Activated CD4-positive, alpha-beta T cell treated with anti-CD3 and anti-CD28 coated beads for 1 hour (primary cell): ENCODE measurements at regions not wholly inside any gene's neighbourhood (a gene's known extent, or its start where the extent isn't known, plus 50 kb on each side); places are given as distances from the start of the nearest gene placed in this dataset.

Experiments
- DNase-seq: peaks from one replicate; pipeline ENCODE4 v3.0.0-alpha.2; 2020

- no peak for DNase-seq
Measured at GRCh38 chr6:45739058-45739457, 276.6 kb downstream of the CLIC5 start.

GRCh38 chr6:45738057-45738455 lies 277.6 kb downstream of the CLIC5 start:
- no peak for DNase-seq

- DNase-seq: no peak
Measured at GRCh38 chr6:45737331-45738056, 278.2 kb downstream of the CLIC5 start.

GRCh38 chr6:45736134-45736533 lies 279.5 kb downstream of the CLIC5 start:
- no peak for DNase-seq

GRCh38 chr6:45732731-45733130 lies 282.9 kb downstream of the CLIC5 start:
- DNase-seq: no peak

- DNase-seq: no peak
Measured at GRCh38 chr6:45730232-45730631, 285.4 kb downstream of the CLIC5 start.

GRCh38 chr6:45728674-45729073 lies 287.0 kb downstream of the CLIC5 start:
- no peak for DNase-seq

GRCh38 chr6:45727819-45728449 lies 287.7 kb downstream of the CLIC5 start:
- no peak for DNase-seq

- no peak for DNase-seq
Measured at GRCh38 chr6:45727228-45727627, 288.4 kb downstream of the CLIC5 start.

- DNase-seq: no peak
Measured at GRCh38 chr6:45726444-45726843, 289.2 kb downstream of the CLIC5 start.

GRCh38 chr6:45724511-45724910 lies 291.1 kb downstream of the CLIC5 start:
- no peak for DNase-seq

- no peak for DNase-seq
Measured at GRCh38 chr6:45724027-45724426, 291.6 kb downstream of the CLIC5 start.

GRCh38 chr6:45722876-45723275 lies 292.8 kb downstream of the CLIC5 start:
- DNase-seq: no peak

GRCh38 chr6:45721665-45722064 lies 294.0 kb downstream of the CLIC5 start:
- DNase-seq: no peak

GRCh38 chr6:45718871-45719270 lies 296.8 kb downstream of the CLIC5 start:
- DNase-seq: no peak

- no peak for DNase-seq
Measured at GRCh38 chr6:45718131-45718530, 297.5 kb downstream of the CLIC5 start.

- no peak for DNase-seq
Measured at GRCh38 chr6:45717715-45718114, 297.9 kb downstream of the CLIC5 start.

GRCh38 chr6:45717027-45717426 lies 298.6 kb downstream of the CLIC5 start:
- no peak for DNase-seq

- DNase-seq: no peak
Measured at GRCh38 chr6:45715508-45715803, 300.2 kb downstream of the CLIC5 start.

- DNase-seq: peak; percentile 14
Measured at GRCh38 chr6:45714741-45715507, 300.7 kb downstream of the CLIC5 start.

GRCh38 chr6:45714006-45714730 lies 301.5 kb downstream of the CLIC5 start:
- DNase-seq: no peak
